IMR-90 (cell line): ENCODE measurements at regions not wholly inside any gene's neighbourhood (a gene's known extent, or its start where the extent isn't known, plus 50 kb on each side); places are given as distances from the start of the nearest gene placed in this dataset.

Experiments used
- ATAC-seq: fragments of 200-7000 bp; cut with Tn5 transposase; 2 replicates; pipeline ENCODE4 v1.9.1; 2020; ENCODE audit warnings: low read depth, mild to moderate bottlenecking, moderate library complexity
- BruUV-seq: library from RNA; stranded (reverse); fragments of 400-500 nt; replicated peaks from 2 replicates; lab custom pipeline; 2021; lab: Mats Ljungman, UMichigan
- CTCF ChIA-PET: fragments of 300-600 bp; formaldehyde crosslinking; extraction: SDS; loops from one replicate; lab custom pipeline; 2021; ENCODE audit warnings: antibody characterized with exemption; lab: Yijun Ruan, JAX
- POLR2A ChIA-PET: fragments of 300-600 bp; sonication (Branson Sonifier 250); formaldehyde crosslinking; loops from one replicate; lab custom pipeline; 2022; ENCODE audit warnings: antibody characterized with exemption; ENCODE audit not compliant: unreplicated experiment; lab: Charles Lee
- DNase-seq: peaks from one replicate; pipeline ENCODE4 v3.0.0; 2013
- H2AFZ ChIP-seq: replicated peaks from 2 replicates; pipeline ENCODE3; 2013; ENCODE audit warnings: low read length, mild to moderate bottlenecking; ENCODE audit not compliant: poor library complexity
- H2AK5ac ChIP-seq: 2 replicates; pipeline ENCODE4 v1.6.1; 2013; ENCODE audit warnings: low read depth, low read length, inconsistent platforms
- H2AK9ac ChIP-seq: replicated peaks from 2 replicates; pipeline ENCODE3; 2013; ENCODE audit warnings: mild to moderate bottlenecking, low read depth, low read length, moderate library complexity; ENCODE audit not compliant: poor library complexity
- H2BK120ac ChIP-seq: 2 replicates; pipeline ENCODE4 v1.6.1; 2013; ENCODE audit warnings: low read depth, low read length, inconsistent platforms
- H2BK15ac ChIP-seq: 3 replicates; pipeline ENCODE4 v1.6.1; 2013; ENCODE audit warnings: low read depth, low read length, inconsistent platforms
- H2BK20ac ChIP-seq: 2 replicates; pipeline ENCODE4 v1.6.1; 2013; ENCODE audit warnings: low read depth, mild to moderate bottlenecking, inconsistent platforms, low read length, moderate library complexity
- H2BK5ac ChIP-seq: 2 replicates; pipeline ENCODE4 v1.6.1; 2013; ENCODE audit warnings: mild to moderate bottlenecking, low read depth, low read length, inconsistent platforms; ENCODE audit not compliant: poor library complexity, severe bottlenecking
- H3K14ac ChIP-seq: replicated peaks from 2 replicates; pipeline ENCODE4 v1.6.1; 2013; ENCODE audit warnings: low read depth, low read length, inconsistent platforms
- H3K18ac ChIP-seq: 2 replicates; pipeline ENCODE4 v1.6.1; 2013; ENCODE audit warnings: low read depth, low read length, control low read depth
- H3K23ac ChIP-seq: 2 replicates; pipeline ENCODE4 v1.6.1; 2013; ENCODE audit warnings: low read depth, low read length, inconsistent platforms
- H3K27ac ChIP-seq: 2 replicates; pipeline ENCODE4 v1.5.1; 2013; ENCODE audit warnings: mild to moderate bottlenecking, control low read depth, low read length; ENCODE audit not compliant: insufficient read depth
- H3K27me3 ChIP-seq: 2 replicates; pipeline ENCODE4 v1.6.1; 2013; ENCODE audit warnings: low read length; ENCODE audit not compliant: control insufficient read depth, insufficient read depth
- H3K36me3 ChIP-seq: 2 replicates; pipeline ENCODE4 v1.6.1; 2013; ENCODE audit warnings: low read length, mixed read lengths; ENCODE audit not compliant: control insufficient read depth, insufficient read depth
- H3K4ac ChIP-seq: 2 replicates; pipeline ENCODE4 v1.6.1; 2013; ENCODE audit warnings: low read depth, low read length, inconsistent platforms
- H3K4me1 ChIP-seq: 2 replicates; pipeline ENCODE4 v1.6.1; 2013; ENCODE audit warnings: low read length, mixed read lengths; ENCODE audit not compliant: control insufficient read depth, insufficient read depth
- H3K4me2 ChIP-seq: 2 replicates; pipeline ENCODE4 v1.6.1; 2013; ENCODE audit warnings: low read depth, mild to moderate bottlenecking, control low read depth, low read length, moderate library complexity
- H3K4me3 ChIP-seq: 2 replicates; pipeline ENCODE4 v1.5.1; 2013; ENCODE audit warnings: low read depth, mild to moderate bottlenecking, control low read depth, low read length, moderate library complexity; ENCODE audit not compliant: insufficient read depth
- H3K56ac ChIP-seq: 2 replicates; pipeline ENCODE4 v1.6.1; 2013; ENCODE audit warnings: low read length, inconsistent platforms; ENCODE audit not compliant: insufficient read depth; ENCODE audit errors: extremely low read depth
- H3K79me1 ChIP-seq, 2 experiments: 2 replicates each; pipeline ENCODE4 v1.6.1; 2013; ENCODE audit warnings: low read length in 2 of 2, inconsistent platforms in 1 of 2, low read depth in 1 of 2
- H3K9ac ChIP-seq: 2 replicates; pipeline ENCODE4 v1.6.1; 2013; ENCODE audit warnings: low read depth, low read length, control low read depth
- H3K9me1 ChIP-seq: 2 replicates; pipeline ENCODE4 v1.6.1; 2013; ENCODE audit warnings: low read length, inconsistent platforms; ENCODE audit not compliant: insufficient read depth
- H3K9me3 ChIP-seq: 2 replicates; pipeline ENCODE4 v1.6.1; 2013; ENCODE audit warnings: low read length; ENCODE audit not compliant: control insufficient read depth, insufficient read depth
- H4K20me1 ChIP-seq: 2 replicates; pipeline ENCODE4 v1.6.1; 2013; ENCODE audit warnings: low read length, inconsistent platforms; ENCODE audit not compliant: insufficient read depth
- H4K5ac ChIP-seq: 2 replicates; pipeline ENCODE4 v1.6.1; 2013; ENCODE audit warnings: mild to moderate bottlenecking, low read depth, low read length, control low read depth
- H4K8ac ChIP-seq, 2 experiments: 2 replicates each; pipeline ENCODE4 v1.6.1; 2013; ENCODE audit warnings: low read depth in 2 of 2, low read length in 2 of 2, control low read depth in 1 of 2, inconsistent platforms in 1 of 2
- H4K91ac ChIP-seq: 2 replicates; pipeline ENCODE4 v1.6.1; 2013; ENCODE audit warnings: low read depth, low read length, inconsistent platforms; ENCODE audit not compliant: insufficient read depth
- BHLHE40 ChIP-seq: fragments of 150-350 bp; IDR thresholded peaks from 2 replicates; pipeline ENCODE4 v1.6.1; 2016; ENCODE audit warnings: mild to moderate bottlenecking, low read depth, low read length
- CTCF ChIP-seq: conservative IDR thresholded peaks from 2 replicates; pipeline ENCODE4 v1.5.1; 2012; ENCODE audit warnings: mild to moderate bottlenecking, low read depth, low read length, improper control_type of control experiment
- ELK1 ChIP-seq: fragments of 150-350 bp; IDR thresholded peaks from 2 replicates; pipeline ENCODE4 v1.6.1; 2016; ENCODE audit warnings: low read depth, mild to moderate bottlenecking, low read length, moderate library complexity, borderline replicate concordance
- WGBS, 2 experiments: methylation state at CpG; one replicate each; pipeline versions ENCODE4 v1.1.5 to v1.1.7; 2013; ENCODE audit warnings: missing lambda C conversion rate in 2 of 2; ENCODE audit not compliant: insufficient read length in 1 of 2; ENCODE audit errors: extremely low coverage in 2 of 2; 5-methylcytosine and 5-hydroxymethylcytosine counted together
- dilution Hi-C: fragments of 300-500 bp; cut with HindIII; formaldehyde crosslinking; loops from one replicate; pipeline ENCODE4 v1.14.3; 2018; ENCODE audit warnings: low sequenced_read_pairs; ENCODE audit not compliant: unreplicated experiment
- in situ Hi-C: fragments of 300-500 bp; cut with MboI; formaldehyde crosslinking; loops from 3 replicates; pipeline ENCODE4 v1.14.3; 2019; ENCODE audit warnings: low sequenced_read_pairs, inconsistent platforms, mixed read lengths
- intact Hi-C: fragments of 100-400 bp; cut with micrococcal nuclease; formaldehyde crosslinking; loops from 2 replicates; pipeline ENCODE4 v1.10.0; 2022

DNA sequence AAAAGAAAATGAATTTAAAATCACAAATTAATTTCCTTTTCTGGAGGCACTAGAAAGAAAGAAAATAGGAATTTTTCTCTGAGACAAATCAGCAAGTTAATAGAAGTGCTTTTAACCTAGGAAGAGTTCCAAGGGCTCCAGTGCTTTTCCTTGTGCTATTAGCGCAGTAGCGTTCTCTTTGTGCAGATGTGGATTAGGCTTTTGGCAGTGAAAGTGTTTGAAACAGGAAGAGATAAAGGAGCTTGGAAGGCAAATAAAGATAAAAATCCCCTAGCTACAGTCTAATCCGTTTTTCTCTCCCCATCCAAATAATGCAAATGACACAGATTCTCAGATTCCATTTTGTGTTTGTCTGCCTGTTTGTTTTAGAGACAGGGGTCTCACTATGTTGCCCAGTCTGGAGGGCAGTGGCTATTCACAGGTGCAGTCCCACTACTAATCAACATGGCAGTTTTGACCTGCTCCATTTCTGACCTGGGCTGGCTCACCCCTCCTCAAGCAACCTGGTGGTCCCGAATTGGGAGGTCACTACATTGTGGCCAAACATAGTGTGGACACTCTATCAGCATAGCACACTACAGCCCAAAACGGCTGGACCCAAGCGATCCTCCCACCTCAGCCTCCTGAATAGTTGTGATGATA is 166.1 kb downstream of the PAWR start:
- no peaks in the 10 kb centered on the region for H3K27me3 ChIP-seq
- no peak overlapping the region for H2AK9ac ChIP-seq
- H3K4ac ChIP-seq, result no peak overlapping the region
- intact Hi-C loops (loop anchor here (5.0 kb wide), 1 partner anchor 92 kb away; no protein-coding TSS in a partner anchor), dilution Hi-C loops (no loop called here), in situ Hi-C loops (no loop called here)
- H2BK20ac ChIP-seq, result no peak overlapping the region
- no peaks in the 10 kb centered on the region for H3K9me3 ChIP-seq
- no peak overlapping the region for H4K91ac ChIP-seq
- no peak overlapping the region for H3K56ac ChIP-seq
- no TSS peak for BruUV-seq
- no peak overlapping the region for H3K18ac ChIP-seq
- H3K14ac ChIP-seq, result no peak overlapping the region
- H3K4me3 ChIP-seq, result no peak overlapping the region
- no peaks in the 10 kb centered on the region for H3K9me1 ChIP-seq
- no peaks in the 10 kb centered on the region for H4K20me1 ChIP-seq
- TF ChIP-seq CTCF (no peak), BHLHE40 (no peak), ELK1 (no peak)
- no peak overlapping the region for H2AFZ ChIP-seq
- H4K5ac ChIP-seq, result no peak overlapping the region
- H3K36me3 ChIP-seq, result no peaks in the 10 kb centered on the region
- H4K8ac ChIP-seq, result no peak overlapping the region
- H3K4me1 ChIP-seq, result peaks cover 3% of the 10 kb centered on the region; the same call in 1 of the 2 replicates
- H3K79me1 ChIP-seq, result no peaks in the 10 kb centered on the region
- ATAC-seq (no peak), DNase-seq (no peak)
- no peak overlapping the region for H2BK5ac ChIP-seq
- no peak overlapping the region for H2BK15ac ChIP-seq
- H3K27ac ChIP-seq, result no peak overlapping the region
- H3K9ac ChIP-seq, result no peak overlapping the region
- no peak overlapping the region for H3K23ac ChIP-seq
- no peak overlapping the region for H3K4me2 ChIP-seq
- no peak overlapping the region for H2AK5ac ChIP-seq
- H2BK120ac ChIP-seq, result no peak overlapping the region
- ChIA-PET POLR2A (no interaction called here), CTCF (no interaction called here)
- WGBS, 2 experiments, result no CpG with 5 or more reads among the region's 6 CpGs
